ENCODE measurements at regions not wholly inside any gene's neighbourhood (a gene's known extent, or its start where the extent isn't known, plus 50 kb on each side); places are given as distances from the start of the nearest gene placed in this dataset.

DNA sequence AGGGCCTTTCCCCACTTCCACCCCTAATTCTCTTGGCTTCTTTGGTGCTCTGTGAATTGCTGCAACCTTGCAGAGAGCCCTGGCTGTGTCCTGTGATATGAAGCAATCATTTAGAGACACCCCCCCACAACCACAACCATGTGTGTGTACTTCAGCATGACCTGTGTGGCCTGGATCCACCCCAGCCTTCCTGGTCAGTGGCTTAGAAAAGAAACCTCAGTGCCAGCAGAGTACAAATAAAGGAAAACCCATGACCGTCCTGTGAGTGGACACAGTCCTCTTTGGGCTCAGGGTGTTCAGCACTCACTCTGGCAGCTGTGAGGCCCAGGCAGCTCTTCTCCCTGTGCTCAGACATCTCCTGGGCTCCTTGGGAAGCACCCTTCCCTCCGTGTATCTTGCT lies 206.6 kb upstream of the DIO3 start:
- TF ChIP-seq, protein P1, sequence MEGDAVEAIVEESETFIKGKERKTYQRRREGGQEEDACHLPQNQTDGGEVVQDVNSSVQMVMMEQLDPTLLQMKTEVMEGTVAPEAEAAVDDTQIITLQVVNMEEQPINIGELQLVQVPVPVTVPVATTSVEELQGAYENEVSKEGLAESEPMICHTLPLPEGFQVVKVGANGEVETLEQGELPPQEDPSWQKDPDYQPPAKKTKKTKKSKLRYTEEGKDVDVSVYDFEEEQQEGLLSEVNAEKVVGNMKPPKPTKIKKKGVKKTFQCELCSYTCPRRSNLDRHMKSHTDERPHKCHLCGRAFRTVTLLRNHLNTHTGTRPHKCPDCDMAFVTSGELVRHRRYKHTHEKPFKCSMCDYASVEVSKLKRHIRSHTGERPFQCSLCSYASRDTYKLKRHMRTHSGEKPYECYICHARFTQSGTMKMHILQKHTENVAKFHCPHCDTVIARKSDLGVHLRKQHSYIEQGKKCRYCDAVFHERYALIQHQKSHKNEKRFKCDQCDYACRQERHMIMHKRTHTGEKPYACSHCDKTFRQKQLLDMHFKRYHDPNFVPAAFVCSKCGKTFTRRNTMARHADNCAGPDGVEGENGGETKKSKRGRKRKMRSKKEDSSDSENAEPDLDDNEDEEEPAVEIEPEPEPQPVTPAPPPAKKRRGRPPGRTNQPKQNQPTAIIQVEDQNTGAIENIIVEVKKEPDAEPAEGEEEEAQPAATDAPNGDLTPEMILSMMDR (conservative IDR thresholded peaks at IDR 0.05) = no peak
- no peak for TF ChIP-seq ZFX (IDR thresholded peaks at IDR 0.05)
